Transverse colon (tissue), 4 donors: ENCODE measurements at regions not wholly inside any gene's neighbourhood (a gene's known extent, or its start where the extent isn't known, plus 50 kb on each side); places are given as distances from the start of the nearest gene placed in this dataset.

Source experiments
- EP300 ChIP-seq: sonication (generic); formaldehyde crosslinking; IDR thresholded peaks from one replicate; pipeline ENCODE4 v1.6.1; 2017; ENCODE audit warnings: antibody characterized with exemption, low read depth
- POLR2A ChIP-seq: fragments of 450-650 bp; IDR thresholded peaks from one replicate; pipeline ENCODE4 v1.6.1; 2016; ENCODE audit warnings: antibody characterized with exemption, mild to moderate bottlenecking, moderate library complexity
- POLR2AphosphoS5 ChIP-seq, 3 donors: sonication (generic); formaldehyde crosslinking; IDR thresholded peaks; one replicate each; pipeline ENCODE4 v1.6.1; 2016; ENCODE audit warnings: antibody characterized with exemption in 3 of 3
- TF ChIP-seq, protein P1 (sequence below), 5 experiments: fragments of 200-600 bp in 3 of 5; fragments of 450-650 bp in 2 of 5; sonication (generic) in 3 of 5; IDR thresholded peaks; 1 replicate in 2 of 5; 2 replicates in 3 of 5; pipeline ENCODE4 v1.5.1; 2016 to 2017; ENCODE audit warnings: antibody characterized with exemption in 5 of 5, inconsistent platforms in 3 of 5, mild to moderate bottlenecking in 2 of 5, moderate library complexity in 1 of 5

DNA sequence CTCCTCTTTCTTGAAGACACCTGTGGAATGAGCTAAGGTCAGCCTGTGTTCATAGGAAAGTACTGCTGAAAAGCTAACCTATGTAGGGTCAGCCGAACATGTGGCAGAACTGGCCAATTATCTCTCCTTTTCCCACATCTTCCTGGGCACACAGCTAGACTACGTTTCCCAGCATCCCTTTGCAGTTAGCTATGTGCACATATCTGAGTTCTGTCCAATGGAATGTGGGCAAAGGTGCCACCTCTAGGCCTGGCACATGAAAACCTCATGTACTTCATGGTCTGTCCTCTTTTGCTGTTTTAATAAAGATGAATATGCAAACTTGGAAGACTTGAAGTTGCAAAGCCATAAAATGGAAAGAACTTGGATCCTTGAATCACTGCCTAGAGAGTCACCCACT lies 352.6 kb downstream of the TNS1 start:
- TF ChIP-seq, protein P1, sequence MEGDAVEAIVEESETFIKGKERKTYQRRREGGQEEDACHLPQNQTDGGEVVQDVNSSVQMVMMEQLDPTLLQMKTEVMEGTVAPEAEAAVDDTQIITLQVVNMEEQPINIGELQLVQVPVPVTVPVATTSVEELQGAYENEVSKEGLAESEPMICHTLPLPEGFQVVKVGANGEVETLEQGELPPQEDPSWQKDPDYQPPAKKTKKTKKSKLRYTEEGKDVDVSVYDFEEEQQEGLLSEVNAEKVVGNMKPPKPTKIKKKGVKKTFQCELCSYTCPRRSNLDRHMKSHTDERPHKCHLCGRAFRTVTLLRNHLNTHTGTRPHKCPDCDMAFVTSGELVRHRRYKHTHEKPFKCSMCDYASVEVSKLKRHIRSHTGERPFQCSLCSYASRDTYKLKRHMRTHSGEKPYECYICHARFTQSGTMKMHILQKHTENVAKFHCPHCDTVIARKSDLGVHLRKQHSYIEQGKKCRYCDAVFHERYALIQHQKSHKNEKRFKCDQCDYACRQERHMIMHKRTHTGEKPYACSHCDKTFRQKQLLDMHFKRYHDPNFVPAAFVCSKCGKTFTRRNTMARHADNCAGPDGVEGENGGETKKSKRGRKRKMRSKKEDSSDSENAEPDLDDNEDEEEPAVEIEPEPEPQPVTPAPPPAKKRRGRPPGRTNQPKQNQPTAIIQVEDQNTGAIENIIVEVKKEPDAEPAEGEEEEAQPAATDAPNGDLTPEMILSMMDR (IDR thresholded peaks at IDR 0.05) = no peak
- no peak for TF ChIP-seq EP300
- no peak for TF ChIP-seq POLR2A
- TF ChIP-seq POLR2AphosphoS5 (IDR thresholded peaks at IDR 0.05) = no peak
